Thyroid gland (tissue), 4 donors: ENCODE measurements at regions not wholly inside any gene's neighbourhood (a gene's known extent, or its start where the extent isn't known, plus 50 kb on each side); places are given as distances from the start of the nearest gene placed in this dataset.

Source experiments
- DNase-seq, 2 donors: peaks; one replicate each; pipeline ENCODE4 v3.0.0-alpha.2; 2019
- H3K27ac ChIP-seq, 3 donors: fragments of 200-600 bp; sonication (generic); 1 replicate in 2 of 3; 2 replicates in 1 of 3; pipeline ENCODE4 v1.5.1; 2016 to 2019; ENCODE audit warnings: mild to moderate bottlenecking in 1 of 3, moderate library complexity in 1 of 3
- H3K27me3 ChIP-seq: fragments of 200-600 bp; sonication (generic); one replicate; pipeline ENCODE4 v1.5.1; 2019
- H3K36me3 ChIP-seq, 2 donors: fragments of 200-600 bp; sonication (generic); one replicate each; pipeline ENCODE4 v1.5.1; 2016 to 2019
- H3K4me1 ChIP-seq, 2 donors: fragments of 200-600 bp; sonication (generic); one replicate each; pipeline ENCODE4 v1.5.1; 2017 to 2019
- H3K4me3 ChIP-seq, 3 donors: fragments of 200-600 bp; sonication (generic); replicated peaks in 1 of 3; 1 replicate in 2 of 3; 2 replicates in 1 of 3; pipeline ENCODE4 v1.5.1; 2016; ENCODE audit warnings: mild to moderate bottlenecking in 1 of 3
- H3K9me3 ChIP-seq: fragments of 200-600 bp; sonication (generic); one replicate; pipeline ENCODE4 v1.5.1; 2017
- CTCF ChIP-seq, 6 experiments: fragments of 200-600 bp in 3 of 6; fragments of 450-650 bp in 3 of 6; sonication (generic) in 3 of 6; IDR thresholded peaks; one replicate each; pipeline ENCODE4 v1.5.1; 2016 to 2019; ENCODE audit warnings: antibody characterized with exemption in 6 of 6, mild to moderate bottlenecking in 2 of 6, inconsistent platforms in 1 of 6, moderate library complexity in 1 of 6
- POLR2A ChIP-seq, 2 donors: fragments of 450-650 bp; IDR thresholded peaks; one replicate each; pipeline ENCODE4 v1.6.1; 2017; ENCODE audit warnings: antibody characterized with exemption in 2 of 2, mild to moderate bottlenecking in 2 of 2, moderate library complexity in 1 of 2
- WGBS, 2 donors: methylation state at CpG; one replicate each; pipeline ENCODE4 v1.1.5; 2017; 5-methylcytosine and 5-hydroxymethylcytosine counted together
- intact Hi-C: fragments of 100-400 bp; cut with DNase I; formaldehyde crosslinking; loops from one replicate; pipeline ENCODE4 v1.15.1; 2023

- TF ChIP-seq CTCF (IDR thresholded peaks at IDR 0.05) (no peak), POLR2A (IDR thresholded peaks at IDR 0.05) (no peak)
- H3K9me3 ChIP-seq: no peaks in the 10 kb centered on the region
- H3K4me3 ChIP-seq: no peak overlapping the region
- no peaks in the 10 kb centered on the region for H3K36me3 ChIP-seq
- peaks cover 12 to 13% of the 10 kb centered on the region in 2 donors for H3K4me1 ChIP-seq
- WGBS, 2 donors: 83 to 90% methylated on average over 11 to 12 of the region's 18 CpGs
- no peak overlapping the region for H3K27ac ChIP-seq
- no peaks in the 10 kb centered on the region for H3K27me3 ChIP-seq
- DNase-seq: no peak
- intact Hi-C loops: no loop called here
Measured at GRCh38 chr1:10901891-10902805, 105.7 kb upstream of the CASZ1 start.

- TF ChIP-seq POLR2A (IDR thresholded peaks at IDR 0.05): no peak
- TF ChIP-seq CTCF (IDR thresholded peaks at IDR 0.05): no peak
- no peak for DNase-seq
- Histone ChIP-seq H3K9me3 (no peaks in the 10 kb centered on the region), H3K27ac (no peak overlapping the region), H3K4me1 (peaks cover 12 to 13% of the 10 kb centered on the region in 2 donors), H3K4me3 (no peak overlapping the region), H3K36me3 (no peaks in the 10 kb centered on the region), H3K27me3 (no peaks in the 10 kb centered on the region)
- intact Hi-C loops: no loop called here
- 75 to 93% methylated on average over 2 to 3 of the region's 3 CpGs for whole genome bisulfite sequencing, 2 donors
Measured at GRCh38 chr1:10903421-10903820, 107.0 kb upstream of the CASZ1 start.

- TF ChIP-seq CTCF (IDR thresholded peaks at IDR 0.05) (no peak), POLR2A (IDR thresholded peaks at IDR 0.05) (no peak)
- Histone ChIP-seq H3K9me3 (no peaks in the 10 kb centered on the region), H3K4me1 (peaks cover 12 to 13% of the 10 kb centered on the region in 2 donors), H3K27me3 (no peaks in the 10 kb centered on the region), H3K27ac (no peak overlapping the region), H3K4me3 (no peak overlapping the region), H3K36me3 (no peaks in the 10 kb centered on the region)
- intact Hi-C loops: no loop called here
- WGBS, 2 donors: 77 to 87% methylated on average over 8 to 9 of the region's 9 CpGs
- DNase-seq: no peak
Measured at GRCh38 chr1:10903821-10904220, 107.4 kb upstream of the CASZ1 start.

GRCh38 chr1:10904396-10905358 is 107.8 kb upstream of the TARDBP start:
- H3K36me3 ChIP-seq: no peaks in the 10 kb centered on the region
- 75 to 76% methylated on average over 18 to 23 of the region's 23 CpGs for WGBS, 2 donors
- no peak for DNase-seq
- intact Hi-C loops: no loop called here
- H3K9me3 ChIP-seq: no peaks in the 10 kb centered on the region
- no peak overlapping the region for H3K27ac ChIP-seq
- H3K4me1 ChIP-seq: peaks cover 12 to 13% of the 10 kb centered on the region in 2 donors
- H3K4me3 ChIP-seq: no peak overlapping the region
- TF ChIP-seq POLR2A (IDR thresholded peaks at IDR 0.05): no peak
- no peak for TF ChIP-seq CTCF (IDR thresholded peaks at IDR 0.05)
- no peaks in the 10 kb centered on the region for H3K27me3 ChIP-seq
